B cell (primary cell): ENCODE measurements at regions not wholly inside any gene's neighbourhood (a gene's known extent, or its start where the extent isn't known, plus 50 kb on each side); places are given as distances from the start of the nearest gene placed in this dataset.

Source experiments
- EZH2 ChIP-seq: IDR thresholded peaks from 2 replicates; pipeline ENCODE4 v1.6.1; 2012; ENCODE audit warnings: borderline replicate concordance, low read depth, mild to moderate bottlenecking, moderate library complexity, low read length; ENCODE audit not compliant: insufficient read depth, poor library complexity, severe bottlenecking
- TF ChIP-seq, protein P1 (sequence below): fragments of 200-600 bp; IDR thresholded peaks from one replicate; pipeline ENCODE4 v1.8.0; 2022; ENCODE audit warnings: antibody characterized with exemption, mild to moderate bottlenecking

DNA sequence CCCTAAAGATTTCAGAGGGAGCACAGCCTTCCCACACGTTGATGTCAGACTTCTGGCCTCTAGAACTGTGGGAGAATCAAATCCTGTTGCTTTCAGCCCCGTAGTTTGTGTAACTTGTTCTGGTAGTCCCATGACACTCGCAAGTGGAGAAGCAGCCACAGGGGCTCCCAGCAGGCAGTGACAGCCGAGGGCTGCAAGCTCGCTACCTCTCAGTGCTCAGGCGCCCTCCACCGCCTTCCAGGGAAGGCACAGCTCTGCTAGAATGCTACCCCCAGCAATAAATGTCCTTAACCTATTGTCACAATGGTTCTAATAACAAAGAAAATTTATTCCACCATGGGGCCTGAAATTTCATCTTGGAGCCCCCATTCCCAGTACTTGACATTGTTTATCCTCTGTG is 143.1 kb upstream of the ZNF236 start:
- TF ChIP-seq, protein P1, sequence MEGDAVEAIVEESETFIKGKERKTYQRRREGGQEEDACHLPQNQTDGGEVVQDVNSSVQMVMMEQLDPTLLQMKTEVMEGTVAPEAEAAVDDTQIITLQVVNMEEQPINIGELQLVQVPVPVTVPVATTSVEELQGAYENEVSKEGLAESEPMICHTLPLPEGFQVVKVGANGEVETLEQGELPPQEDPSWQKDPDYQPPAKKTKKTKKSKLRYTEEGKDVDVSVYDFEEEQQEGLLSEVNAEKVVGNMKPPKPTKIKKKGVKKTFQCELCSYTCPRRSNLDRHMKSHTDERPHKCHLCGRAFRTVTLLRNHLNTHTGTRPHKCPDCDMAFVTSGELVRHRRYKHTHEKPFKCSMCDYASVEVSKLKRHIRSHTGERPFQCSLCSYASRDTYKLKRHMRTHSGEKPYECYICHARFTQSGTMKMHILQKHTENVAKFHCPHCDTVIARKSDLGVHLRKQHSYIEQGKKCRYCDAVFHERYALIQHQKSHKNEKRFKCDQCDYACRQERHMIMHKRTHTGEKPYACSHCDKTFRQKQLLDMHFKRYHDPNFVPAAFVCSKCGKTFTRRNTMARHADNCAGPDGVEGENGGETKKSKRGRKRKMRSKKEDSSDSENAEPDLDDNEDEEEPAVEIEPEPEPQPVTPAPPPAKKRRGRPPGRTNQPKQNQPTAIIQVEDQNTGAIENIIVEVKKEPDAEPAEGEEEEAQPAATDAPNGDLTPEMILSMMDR: no peak
- TF ChIP-seq EZH2: no peak
